HG03108 (cell line): ENCODE measurements at regions not wholly inside any gene's neighbourhood (a gene's known extent, or its start where the extent isn't known, plus 50 kb on each side); places are given as distances from the start of the nearest gene placed in this dataset.

Experiments
- ATAC-seq: cut with Tn5 transposase; IDR thresholded peaks from one replicate; pipeline ENCODE4 v1.9.1; 2021; ENCODE audit warnings: moderate library complexity; ENCODE audit not compliant: unreplicated experiment

DNA sequence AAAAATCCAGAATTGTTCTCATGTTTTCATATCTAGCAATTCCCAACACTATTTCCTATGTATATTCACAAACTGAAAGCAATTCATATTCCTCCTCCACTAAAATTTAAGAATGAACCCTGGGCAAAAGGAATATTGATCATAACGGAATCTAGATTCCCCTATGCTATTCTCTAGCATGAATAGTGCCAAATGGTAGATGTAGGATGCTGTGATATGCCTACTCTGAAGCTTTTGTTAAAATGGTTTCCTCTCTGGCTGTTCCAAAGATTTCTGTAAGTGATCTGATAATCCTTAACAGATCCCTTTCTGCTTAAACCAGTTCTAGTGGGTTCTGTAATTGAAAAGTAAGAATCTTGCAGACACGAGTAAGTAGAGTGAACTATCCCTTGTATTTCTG is 298.0 kb upstream of the TANK start:
- ATAC-seq = no peak

- no peak for ATAC-seq
These were observed 291.3 kb upstream of the TANK start for GRCh38 chr2:160868891-160869290.

- no peak for ATAC-seq
These were observed 290.8 kb upstream of the TANK start for GRCh38 chr2:160869411-160869810.

- ATAC-seq = no peak
These were observed 289.3 kb upstream of the TANK start for GRCh38 chr2:160870729-160871465.

DNA sequence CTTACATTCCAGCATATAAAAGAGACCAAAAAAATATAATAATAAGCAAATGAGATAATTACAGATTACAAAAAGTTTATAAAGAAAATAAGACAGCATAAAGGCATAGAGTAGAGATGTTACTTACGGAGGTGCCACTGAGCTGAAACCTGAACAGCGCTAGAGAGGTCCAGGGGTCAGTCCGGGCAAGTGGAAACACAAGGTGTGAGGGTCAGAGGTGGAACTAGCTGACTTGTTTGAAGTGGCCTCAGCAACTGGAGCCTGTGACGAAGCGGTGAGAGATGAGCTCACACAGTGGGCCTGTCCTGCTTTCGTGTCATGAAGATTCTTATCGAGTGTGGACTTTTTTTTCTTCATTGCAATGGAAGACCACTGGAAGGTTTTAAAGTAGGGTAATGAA is 288.3 kb upstream of the TANK start:
- no peak for ATAC-seq

- ATAC-seq = no peak
These were observed 284.2 kb upstream of the TANK start for GRCh38 chr2:160876029-160876428.

GRCh38 chr2:160876765-160877164 is 283.5 kb upstream of the TANK start:
- ATAC-seq = no peak

- ATAC-seq = no peak
These were observed 281.6 kb upstream of the TANK start for GRCh38 chr2:160878618-160879017.

- no peak for ATAC-seq
These were observed 277.3 kb upstream of the TANK start for GRCh38 chr2:160882906-160883305.

DNA sequence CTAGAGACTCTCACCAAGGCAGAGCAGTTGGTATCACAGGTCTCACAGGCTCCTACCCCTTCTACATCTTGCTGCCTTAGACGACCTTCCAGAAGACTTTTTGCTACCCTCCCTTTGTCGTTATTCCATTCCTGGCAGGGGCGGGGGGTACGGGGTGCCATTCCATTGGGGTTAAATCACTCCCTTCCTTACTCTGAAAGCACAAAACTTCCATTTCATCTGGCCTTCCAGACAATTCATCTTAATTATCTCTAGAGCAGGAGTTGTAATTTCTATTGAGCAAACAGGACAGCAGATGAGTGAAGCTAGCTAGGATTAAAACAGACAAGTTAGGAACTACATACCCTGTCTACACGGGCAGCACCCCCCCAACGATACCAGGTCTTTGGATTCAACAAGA is 276.2 kb upstream of the TANK start:
- no peak for ATAC-seq

DNA sequence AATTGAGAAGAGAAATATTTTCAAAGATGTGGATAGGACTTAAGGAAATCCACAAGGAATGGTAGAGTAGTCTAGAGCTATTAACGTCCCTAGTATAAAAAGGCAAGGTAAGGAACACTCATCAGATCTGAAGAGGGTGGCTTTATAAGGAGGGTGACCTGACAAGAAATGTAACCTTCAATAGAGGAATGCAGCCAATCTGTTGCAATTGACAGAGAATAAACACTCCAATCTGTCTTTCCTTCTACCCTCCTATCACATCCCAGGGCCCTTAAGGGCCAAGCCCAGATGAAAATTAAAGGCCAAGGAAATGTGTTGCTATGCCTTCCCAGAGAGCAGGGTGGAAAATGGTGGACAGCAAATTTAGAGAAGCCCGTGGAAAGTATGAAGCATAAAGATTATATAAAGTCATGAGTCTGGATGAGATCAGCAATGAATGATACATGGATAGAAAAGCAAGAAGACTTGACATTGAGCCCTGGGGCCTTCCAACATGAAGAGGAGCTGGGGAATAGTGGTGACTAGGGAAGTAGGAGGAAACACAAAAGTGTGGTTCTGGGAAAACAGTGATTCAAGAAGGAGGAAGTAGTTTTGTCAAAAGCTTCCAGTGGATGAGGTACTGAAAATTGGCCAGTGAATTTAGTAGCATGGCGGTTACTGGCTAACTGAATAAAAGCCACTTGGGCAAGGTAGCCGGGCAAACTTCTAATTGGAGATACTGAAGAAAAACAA is 270.6 kb upstream of the TANK start:
- ATAC-seq = no peak

GRCh38 chr2:160890667-160891352 is 269.4 kb upstream of the TANK start:
- no peak for ATAC-seq

GRCh38 chr2:160891353-160891740 is 268.9 kb upstream of the TANK start:
- no peak for ATAC-seq

DNA sequence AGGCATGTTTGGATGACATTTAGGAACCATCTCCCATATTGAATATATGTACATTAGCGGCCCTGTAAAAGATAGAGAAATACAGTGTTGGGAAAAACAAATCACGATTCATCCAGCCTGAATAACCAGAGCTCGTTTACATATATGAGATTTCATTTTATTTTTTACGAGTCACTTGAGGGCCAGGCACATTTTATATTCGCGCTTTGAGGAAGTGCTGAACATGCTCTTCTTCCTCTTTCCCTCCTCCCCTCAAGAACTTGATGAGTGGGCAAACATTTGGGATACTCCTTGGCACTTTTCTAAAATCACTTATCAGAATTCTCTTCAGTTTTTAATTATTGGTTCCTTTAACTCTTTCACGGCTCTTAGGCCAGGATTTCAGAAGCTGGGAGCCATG is 268.0 kb upstream of the TANK start:
- no peak for ATAC-seq

- no peak for ATAC-seq
These were observed 266.6 kb upstream of the TANK start for GRCh38 chr2:160893581-160893980.

DNA sequence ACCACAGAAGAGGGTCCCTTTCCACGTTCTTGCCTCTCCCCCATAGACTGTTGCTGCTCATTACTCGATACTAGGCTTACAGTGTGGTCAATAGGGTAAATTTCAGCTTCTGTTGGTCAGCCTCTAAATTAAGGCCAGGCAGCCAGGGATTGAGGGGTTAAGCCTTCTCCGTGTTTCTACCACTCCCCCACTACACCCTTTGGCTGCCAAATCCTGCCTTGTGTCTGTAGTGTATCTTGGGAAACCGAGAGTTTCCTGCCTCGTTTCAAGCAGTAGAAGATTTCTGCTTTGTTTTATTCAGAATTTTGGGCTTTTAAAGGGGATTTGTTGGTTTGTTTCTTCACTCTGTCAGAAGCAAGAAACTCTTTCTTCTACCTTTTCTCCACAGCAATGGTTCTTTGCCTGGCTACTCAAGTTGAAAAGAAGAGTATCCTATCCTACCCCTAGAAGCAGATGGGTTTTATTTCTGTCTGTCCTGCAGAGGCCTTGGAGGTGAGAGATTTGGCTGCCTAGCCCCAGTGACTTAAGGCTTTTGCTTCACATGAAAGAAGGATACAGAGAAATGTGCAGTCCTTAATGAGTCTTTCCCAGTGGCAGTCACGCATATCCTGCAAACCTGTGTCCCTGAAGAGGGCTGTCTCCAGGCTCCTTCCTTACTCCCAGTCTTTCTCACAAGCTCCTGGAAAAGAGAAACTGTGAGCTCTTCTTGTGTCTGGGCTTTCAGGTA is 261.5 kb upstream of the TANK start:
- ATAC-seq = no peak

DNA sequence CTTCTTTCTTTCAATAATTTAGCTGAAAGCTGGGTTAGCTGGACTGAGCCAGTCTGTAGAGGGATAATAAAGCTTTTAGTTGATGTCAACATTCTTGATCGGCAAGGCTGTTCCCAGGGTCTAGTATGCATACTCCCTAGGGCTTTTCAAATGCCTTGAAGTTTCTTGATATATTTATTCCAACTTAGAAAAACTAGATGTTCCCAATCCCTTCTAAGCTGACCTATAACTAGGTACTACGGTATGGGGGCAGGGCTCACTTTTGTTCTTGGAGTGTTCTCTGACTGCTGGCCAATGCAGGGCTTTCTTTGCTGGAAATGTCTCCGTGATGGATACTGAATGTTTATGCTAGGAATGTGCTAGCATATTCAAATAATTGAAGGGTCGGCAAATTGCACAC is 258.6 kb upstream of the TANK start:
- no peak for ATAC-seq

DNA sequence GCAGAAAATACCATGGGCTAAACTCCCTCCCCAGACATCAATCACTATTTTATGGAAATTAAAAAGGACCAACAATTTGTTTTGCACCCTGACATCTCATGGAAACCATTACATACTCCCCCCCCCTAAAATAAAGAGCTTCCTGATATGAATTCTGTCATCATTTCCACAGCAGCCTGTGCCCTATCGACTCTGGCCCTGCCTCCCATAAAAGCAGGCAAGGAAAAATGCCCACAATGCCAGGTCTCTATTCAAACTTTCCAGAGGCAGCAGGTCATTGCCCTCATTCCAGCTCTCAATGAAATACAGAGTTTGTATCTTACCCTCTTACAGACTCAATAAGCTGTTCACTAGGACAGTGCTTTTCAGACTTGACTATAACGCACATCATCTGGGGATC is 254.4 kb upstream of the TANK start:
- no peak for ATAC-seq

GRCh38 chr2:160906878-160907277 is 253.3 kb upstream of the TANK start:
- ATAC-seq = no peak

- ATAC-seq = no peak
These were observed 252.5 kb upstream of the TANK start for GRCh38 chr2:160907738-160908137.

DNA sequence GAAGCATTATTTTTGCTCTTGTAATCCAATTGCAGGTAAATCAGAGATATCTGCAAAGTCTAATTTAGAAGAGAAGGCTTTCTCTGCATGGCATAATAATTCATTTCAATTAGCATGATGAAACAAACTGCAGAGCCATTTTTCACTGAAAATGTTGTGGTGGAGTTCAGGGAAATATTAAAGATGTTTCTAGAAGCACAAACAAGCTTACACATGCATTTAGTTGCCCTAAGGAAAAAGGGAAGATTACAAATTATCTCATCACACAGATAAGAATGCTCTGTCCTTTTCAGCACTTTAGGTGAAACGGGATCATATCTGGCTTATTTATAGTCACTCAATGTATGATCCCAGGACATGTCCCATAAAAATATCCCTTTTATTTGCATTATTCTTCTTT is 252.1 kb upstream of the TANK start:
- no peak for ATAC-seq
